ENCODE measurements at regions not wholly inside any gene's neighbourhood (a gene's known extent, or its start where the extent isn't known, plus 50 kb on each side); places are given as distances from the start of the nearest gene placed in this dataset.
"Not testable (repeated sequence)": the region's sequence is repeated elsewhere in the genome, so short reads cannot be mapped to it uniquely, and the experiment has no call there.

DNA sequence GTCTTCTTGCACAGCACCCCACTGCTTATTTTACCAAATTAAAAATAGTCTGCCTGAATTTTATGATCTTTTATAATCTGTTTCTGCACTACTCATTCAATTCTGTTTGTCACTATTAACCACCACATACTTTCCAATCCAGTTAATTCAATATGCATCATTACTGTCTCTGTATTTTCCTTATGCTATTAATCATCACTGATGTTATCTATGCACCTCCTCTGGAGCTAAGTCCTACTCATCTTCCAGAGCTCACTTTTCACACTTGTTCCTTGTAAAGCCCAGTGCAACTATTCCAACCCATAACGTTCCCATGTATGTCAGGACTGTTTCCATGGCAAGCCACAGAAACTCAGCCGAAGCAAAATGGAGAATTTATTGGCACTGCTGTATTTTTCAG is 713.6 kb downstream of the PLCL1 start:
- H3K9me3 Mint-ChIP-seq: no peaks in the 10 kb centered on the region
- H3K4me1 Mint-ChIP-seq: no peaks in the 10 kb centered on the region
- H3K27ac Mint-ChIP-seq: no peak overlapping the region
- DNase-seq: no peak
- no peaks in the 10 kb centered on the region for H3K27me3 Mint-ChIP-seq
- no peaks in the 10 kb centered on the region for H3K36me3 Mint-ChIP-seq
- H3K4me3 Mint-ChIP-seq: no peak overlapping the region

DNA sequence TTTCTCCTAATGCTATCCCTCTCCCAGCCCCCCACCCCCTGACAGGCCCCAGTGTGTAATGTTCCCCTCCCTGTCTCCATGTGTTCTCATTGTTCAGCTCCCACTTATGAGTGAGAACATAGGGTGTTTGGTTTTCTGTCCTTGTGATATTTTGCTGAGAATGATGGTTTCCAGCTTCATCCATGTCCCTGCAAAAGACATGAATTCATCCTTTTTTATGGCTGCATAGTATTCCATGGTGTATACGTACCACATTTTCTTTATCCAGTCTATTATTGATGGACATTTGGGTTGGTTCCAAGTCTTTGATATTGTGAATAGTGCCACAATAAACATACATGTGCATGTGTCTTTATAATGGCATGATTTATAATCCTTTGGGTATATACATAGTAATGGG is 704.2 kb downstream of the PLCL1 start:
- not testable (repeated sequence) for H3K27me3 Mint-ChIP-seq, H3K36me3 Mint-ChIP-seq, H3K9me3 Mint-ChIP-seq, H3K4me3 Mint-ChIP-seq, H3K4me1 Mint-ChIP-seq, DNase-seq, H3K27ac Mint-ChIP-seq

DNA sequence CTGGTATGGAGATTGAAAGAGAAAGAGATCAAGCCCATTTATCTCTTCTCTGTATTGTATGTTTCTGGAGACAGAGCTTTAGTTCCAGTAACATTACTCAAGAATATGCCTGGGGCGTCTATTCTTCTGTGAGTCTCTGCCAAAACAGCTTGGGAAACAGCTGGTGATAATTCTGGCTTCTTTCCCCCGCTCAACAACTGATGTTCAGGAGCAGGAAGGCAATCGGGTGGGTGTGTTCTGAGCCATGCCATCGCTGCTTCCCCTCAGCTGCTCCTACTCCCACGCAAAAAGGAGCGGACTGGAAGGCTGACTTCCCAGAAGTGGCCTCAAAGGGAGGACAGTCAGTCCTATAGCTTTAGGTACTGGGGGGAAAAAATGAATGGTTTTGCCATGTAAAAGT is 695.1 kb downstream of the PLCL1 start:
- Mint-ChIP-seq H3K27ac (no peak overlapping the region), H3K36me3 (no peaks in the 10 kb centered on the region), H3K27me3 (peaks cover 4% of the 10 kb centered on the region), H3K9me3 (no peaks in the 10 kb centered on the region), H3K4me1 (no peaks in the 10 kb centered on the region), H3K4me3 (no peak overlapping the region)
- no peak for DNase-seq

DNA sequence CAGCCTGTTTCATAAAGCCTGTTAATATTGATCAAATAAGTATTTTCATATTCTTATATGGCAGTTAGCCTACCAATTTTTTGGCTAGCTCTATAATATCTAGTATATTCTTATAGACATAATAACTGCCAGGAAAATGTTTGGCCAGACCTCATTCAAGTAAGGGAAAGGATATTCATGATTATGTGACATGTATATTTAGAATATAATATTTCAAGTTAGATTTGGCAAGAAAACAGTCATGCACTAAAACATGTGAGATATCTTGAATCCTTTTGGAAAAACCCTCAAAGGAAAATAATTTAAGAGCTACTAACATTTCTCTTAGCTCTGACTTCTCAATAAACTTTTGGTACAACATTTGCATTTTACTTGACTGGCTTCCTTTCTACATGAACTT is 694.1 kb downstream of the PLCL1 start:
- DNase-seq: no peak
- Mint-ChIP-seq H3K36me3 (no peaks in the 10 kb centered on the region), H3K27me3 (peaks cover 4% of the 10 kb centered on the region), H3K4me3 (no peak overlapping the region), H3K9me3 (no peaks in the 10 kb centered on the region), H3K27ac (no peak overlapping the region), H3K4me1 (no peaks in the 10 kb centered on the region)

DNA sequence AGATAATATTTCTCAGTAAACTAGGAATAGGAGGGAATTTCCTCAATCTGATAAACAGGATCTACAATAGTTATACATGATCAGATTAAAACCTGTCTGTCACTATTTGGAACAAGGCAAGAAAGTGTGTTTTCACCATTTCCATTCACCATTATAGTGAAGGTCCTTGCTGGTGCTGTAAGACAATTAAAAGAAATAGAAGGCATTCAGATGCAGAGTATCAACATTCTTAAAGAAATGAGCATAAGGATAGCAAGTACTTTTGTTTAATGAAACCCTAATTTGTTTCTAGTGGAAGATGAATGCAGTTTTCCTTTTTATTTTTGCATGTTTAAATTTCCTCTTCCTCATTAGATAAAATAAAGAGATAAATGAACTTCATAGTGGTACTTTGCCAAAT is 693.7 kb downstream of the PLCL1 start:
- Mint-ChIP-seq H3K27ac (no peak overlapping the region), H3K4me1 (no peaks in the 10 kb centered on the region), H3K36me3 (no peaks in the 10 kb centered on the region), H3K9me3 (no peaks in the 10 kb centered on the region), H3K27me3 (peaks cover 4% of the 10 kb centered on the region), H3K4me3 (no peak overlapping the region)
- DNase-seq: no peak

DNA sequence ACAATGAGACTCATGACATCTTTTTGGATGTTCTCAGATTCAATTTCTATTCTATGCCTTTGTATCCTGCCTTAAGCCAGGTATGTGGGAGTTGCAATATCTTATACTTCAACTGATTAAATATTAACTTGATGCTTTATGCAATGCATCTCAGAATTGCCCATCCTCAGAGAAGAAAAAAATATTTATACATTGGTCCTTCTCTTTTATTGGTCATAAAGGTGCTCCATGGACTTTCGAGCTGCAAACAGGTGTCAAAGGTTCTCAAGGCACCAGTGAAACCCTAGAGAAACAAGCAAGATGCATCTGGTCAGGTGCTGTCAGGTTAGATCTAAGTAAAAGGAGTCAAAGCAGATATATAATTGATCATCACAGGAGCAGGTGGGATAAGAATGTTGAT is 690.5 kb downstream of the PLCL1 start:
- H3K27me3 Mint-ChIP-seq: no peaks in the 10 kb centered on the region
- H3K4me1 Mint-ChIP-seq: no peaks in the 10 kb centered on the region
- no peaks in the 10 kb centered on the region for H3K9me3 Mint-ChIP-seq
- H3K36me3 Mint-ChIP-seq: no peaks in the 10 kb centered on the region
- no peak for DNase-seq
- H3K4me3 Mint-ChIP-seq: no peak overlapping the region
- no peak overlapping the region for H3K27ac Mint-ChIP-seq

DNA sequence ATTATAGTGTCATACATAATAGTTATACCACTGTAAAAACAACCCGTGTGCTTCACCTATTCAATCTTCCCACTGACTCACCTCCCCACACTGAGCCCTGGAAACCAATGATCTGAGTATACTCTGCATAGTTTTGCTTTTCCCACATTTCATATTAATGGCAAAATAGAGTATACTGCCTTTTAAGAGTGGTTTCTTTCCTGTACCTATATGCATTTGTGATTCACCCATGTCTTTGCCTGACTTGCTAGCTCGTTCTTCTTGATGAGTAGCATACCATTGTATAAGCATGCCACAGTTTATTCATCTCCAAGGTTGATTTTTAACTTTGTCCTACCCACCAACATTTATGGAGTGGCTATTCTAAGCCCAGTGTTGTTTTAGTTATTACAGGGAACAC is 686.4 kb downstream of the PLCL1 start:
- Mint-ChIP-seq H3K36me3 (no peaks in the 10 kb centered on the region), H3K27ac (no peak overlapping the region), H3K9me3 (no peaks in the 10 kb centered on the region), H3K4me3 (no peak overlapping the region), H3K4me1 (no peaks in the 10 kb centered on the region), H3K27me3 (no peaks in the 10 kb centered on the region)
- DNase-seq: no peak

DNA sequence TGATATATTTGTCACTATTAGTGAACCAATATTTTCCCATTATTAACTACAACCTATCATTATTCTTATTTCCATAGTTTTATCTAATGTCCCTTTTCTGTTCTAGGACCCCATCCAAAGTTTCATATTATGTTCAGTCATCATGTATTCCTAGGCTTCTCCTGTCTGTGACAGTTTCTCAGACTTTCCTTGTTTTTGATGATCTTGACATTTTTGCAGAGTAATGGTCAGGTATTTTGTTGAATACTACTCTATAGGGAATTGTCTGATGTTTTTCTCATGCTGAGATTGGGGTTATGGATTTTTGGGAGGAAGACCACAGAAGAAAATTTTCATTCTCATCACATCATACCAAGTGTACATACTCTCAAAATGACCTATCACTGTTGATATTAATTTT is 684.6 kb downstream of the PLCL1 start:
- H3K4me3 Mint-ChIP-seq: no peak overlapping the region
- no peak for DNase-seq
- H3K36me3 Mint-ChIP-seq: no peaks in the 10 kb centered on the region
- no peaks in the 10 kb centered on the region for H3K27me3 Mint-ChIP-seq
- no peaks in the 10 kb centered on the region for H3K4me1 Mint-ChIP-seq
- H3K27ac Mint-ChIP-seq: no peak overlapping the region
- H3K9me3 Mint-ChIP-seq: no peaks in the 10 kb centered on the region

DNA sequence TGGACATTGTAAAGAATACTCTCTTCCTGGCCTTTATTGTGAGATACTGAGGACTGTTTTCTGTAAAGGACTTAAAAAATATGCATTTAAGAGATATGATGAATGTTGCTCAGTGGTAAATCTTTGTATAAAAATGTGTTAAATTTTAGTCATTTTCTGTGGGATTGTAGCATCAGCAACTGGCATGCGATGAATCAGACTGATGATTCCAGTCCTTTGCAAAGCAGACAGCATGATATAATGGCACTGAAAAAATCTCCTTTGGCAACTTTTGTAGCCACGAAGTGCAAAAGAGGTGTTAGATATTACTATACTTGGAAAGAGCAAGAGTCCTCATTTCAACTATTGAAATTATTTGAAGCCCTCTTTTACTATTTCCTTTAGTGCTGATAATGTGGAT is 678.7 kb downstream of the PLCL1 start:
- no peak overlapping the region for H3K4me3 Mint-ChIP-seq
- H3K36me3 Mint-ChIP-seq: no peaks in the 10 kb centered on the region
- H3K9me3 Mint-ChIP-seq: no peaks in the 10 kb centered on the region
- H3K27me3 Mint-ChIP-seq: peaks cover 4% of the 10 kb centered on the region
- DNase-seq: no peak
- H3K4me1 Mint-ChIP-seq: no peaks in the 10 kb centered on the region
- H3K27ac Mint-ChIP-seq: no peak overlapping the region

DNA sequence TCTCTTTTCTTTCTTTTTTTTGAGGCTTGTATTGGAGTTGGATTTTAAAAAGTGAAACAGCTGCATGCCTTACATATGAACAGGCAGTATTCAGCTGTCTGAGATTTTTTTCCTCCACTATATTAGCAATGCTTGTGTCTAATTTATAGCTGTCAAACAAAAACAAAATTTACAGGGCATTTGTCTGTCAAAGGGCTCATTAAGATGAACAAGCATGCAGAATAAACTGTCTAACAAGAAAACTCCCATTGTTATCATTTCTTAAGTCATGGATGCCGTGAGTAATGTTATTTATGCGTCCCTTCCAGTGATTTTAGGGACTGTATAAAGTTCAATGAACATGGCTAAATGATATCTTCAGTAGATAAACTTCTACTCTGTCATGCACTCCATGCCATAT is 674.7 kb downstream of the PLCL1 start:
- no peaks in the 10 kb centered on the region for H3K9me3 Mint-ChIP-seq
- H3K4me3 Mint-ChIP-seq: no peak overlapping the region
- no peaks in the 10 kb centered on the region for H3K4me1 Mint-ChIP-seq
- no peak for DNase-seq
- H3K27ac Mint-ChIP-seq: no peak overlapping the region
- H3K36me3 Mint-ChIP-seq: no peaks in the 10 kb centered on the region
- H3K27me3 Mint-ChIP-seq: peaks cover 4% of the 10 kb centered on the region

DNA sequence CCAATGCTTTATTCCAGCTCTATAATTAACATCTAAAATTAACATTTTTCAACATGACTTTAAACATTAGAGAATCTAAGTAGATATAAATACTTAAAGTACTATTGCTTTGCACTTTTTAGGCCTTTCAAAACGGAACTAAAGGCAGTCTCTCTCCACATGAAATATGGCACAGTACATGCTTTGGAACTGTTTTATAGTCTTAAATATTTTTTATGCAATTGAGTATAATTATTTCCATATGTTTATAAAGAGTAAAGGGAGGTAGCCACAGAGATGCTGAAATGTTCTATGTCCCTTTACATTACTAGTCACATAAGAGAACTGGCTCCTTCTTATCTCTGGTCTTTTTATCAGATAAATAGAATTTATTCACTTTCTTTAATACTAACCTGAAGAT is 674.0 kb downstream of the PLCL1 start:
- no peak overlapping the region for H3K4me3 Mint-ChIP-seq

DNA sequence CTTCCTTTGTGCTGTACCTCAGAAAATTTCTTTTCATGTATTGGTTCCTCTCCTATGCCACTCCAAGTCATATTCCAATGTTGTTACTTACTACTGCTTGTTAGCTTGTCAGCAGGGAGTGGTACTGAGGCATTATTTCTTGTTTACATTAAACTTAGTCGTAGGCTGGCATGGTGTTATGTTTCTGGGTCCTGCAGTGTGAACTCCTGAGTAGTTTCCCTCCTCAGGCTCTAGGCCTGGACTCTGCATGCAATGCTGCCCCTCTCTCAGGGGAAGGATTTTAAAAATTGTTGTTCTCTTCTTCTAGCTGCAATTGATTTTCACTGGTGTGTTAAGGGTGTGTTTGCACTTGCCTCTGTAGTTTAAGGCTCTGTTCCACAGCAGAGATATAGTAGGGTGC is 671.6 kb downstream of the PLCL1 start:
- H3K9me3 Mint-ChIP-seq: no peaks in the 10 kb centered on the region

More for the DNA sequence above, 674.0 kb downstream of the PLCL1 start:
- Mint-ChIP-seq H3K4me1 (no peaks in the 10 kb centered on the region), H3K27me3 (peaks cover 4% of the 10 kb centered on the region), H3K36me3 (no peaks in the 10 kb centered on the region), H3K27ac (no peak overlapping the region), H3K9me3 (no peaks in the 10 kb centered on the region)
- no peak for DNase-seq

DNA sequence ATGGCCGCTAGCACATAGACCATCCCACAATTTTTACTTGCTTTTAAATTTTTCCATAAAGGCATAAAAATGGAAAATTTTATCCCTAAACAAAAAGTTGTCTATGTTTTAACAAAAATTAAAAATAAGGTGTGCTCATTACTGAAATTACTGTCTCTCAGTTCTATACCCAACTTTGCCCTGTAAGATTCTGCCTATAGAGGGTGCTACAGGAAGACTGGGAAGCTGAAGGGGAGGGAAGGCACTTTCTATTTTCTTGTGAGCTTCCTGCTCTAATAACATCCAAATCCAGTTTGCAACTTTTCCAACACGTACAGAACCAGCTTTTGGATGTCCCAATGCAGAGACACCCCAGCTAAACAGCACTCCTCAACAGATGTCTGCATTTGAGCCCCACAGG is 666.9 kb downstream of the PLCL1 start:
- Mint-ChIP-seq H3K27ac (no peak overlapping the region), H3K4me3 (no peak overlapping the region)
- DNase-seq: no peak

More for the DNA sequence above, 671.6 kb downstream of the PLCL1 start:
- Mint-ChIP-seq H3K4me1 (no peaks in the 10 kb centered on the region), H3K27ac (no peak overlapping the region), H3K27me3 (no peaks in the 10 kb centered on the region), H3K36me3 (no peaks in the 10 kb centered on the region), H3K4me3 (no peak overlapping the region)
- DNase-seq: no peak

DNA sequence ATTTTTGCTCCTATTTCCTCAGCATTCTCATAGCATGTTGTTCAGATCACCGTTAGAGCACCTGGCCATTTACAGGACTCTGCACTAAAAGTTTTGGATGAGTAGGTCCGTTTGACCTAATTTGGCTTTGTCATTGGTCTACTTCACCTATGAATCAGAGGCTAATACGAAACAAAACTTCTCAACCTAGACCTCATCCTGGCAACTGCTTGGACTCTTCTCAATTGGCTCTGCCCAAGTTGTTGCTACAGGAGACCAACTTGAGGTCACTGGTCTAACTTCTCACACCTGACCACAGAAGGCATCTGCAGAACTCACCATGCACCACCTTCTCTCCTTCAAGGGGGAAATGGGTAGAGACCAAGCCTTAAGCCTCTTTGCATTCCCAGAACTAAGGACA is 663.7 kb downstream of the PLCL1 start:
- Mint-ChIP-seq H3K9me3 (peaks cover 1% of the 10 kb centered on the region), H3K27me3 (peaks cover 4% of the 10 kb centered on the region), H3K36me3 (no peaks in the 10 kb centered on the region), H3K4me3 (no peak overlapping the region), H3K4me1 (no peaks in the 10 kb centered on the region), H3K27ac (no peak overlapping the region)
- DNase-seq: no peak

More for the DNA sequence above, 666.9 kb downstream of the PLCL1 start:
- Mint-ChIP-seq H3K9me3 (no peaks in the 10 kb centered on the region), H3K36me3 (no peaks in the 10 kb centered on the region), H3K27me3 (no peaks in the 10 kb centered on the region), H3K4me1 (no peaks in the 10 kb centered on the region)

DNA sequence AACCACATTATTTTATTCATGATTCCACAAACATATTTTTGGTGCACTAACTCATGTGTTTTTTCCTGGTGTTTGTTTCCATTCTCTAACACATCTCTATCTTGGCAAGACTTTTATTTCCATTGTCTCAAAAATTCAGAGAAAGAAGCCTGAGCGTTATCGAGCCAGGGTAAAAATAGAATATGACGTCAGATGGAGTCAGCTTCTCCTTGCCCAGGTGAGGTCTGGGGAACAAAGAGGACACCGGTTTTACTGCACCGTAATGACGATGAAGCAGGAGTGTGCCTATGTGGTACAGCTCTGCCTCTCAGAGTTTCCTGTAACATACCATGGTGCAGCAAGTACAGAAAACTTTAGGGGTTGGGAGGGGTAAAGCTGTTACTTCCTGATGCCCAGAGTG is 661.6 kb downstream of the PLCL1 start:
- H3K9me3 Mint-ChIP-seq: peaks cover 1% of the 10 kb centered on the region
- H3K36me3 Mint-ChIP-seq: no peaks in the 10 kb centered on the region
- H3K4me3 Mint-ChIP-seq: no peak overlapping the region
- H3K27ac Mint-ChIP-seq: no peak overlapping the region
- H3K27me3 Mint-ChIP-seq: peaks cover 7% of the 10 kb centered on the region
- DNase-seq: no peak
- H3K4me1 Mint-ChIP-seq: no peaks in the 10 kb centered on the region

DNA sequence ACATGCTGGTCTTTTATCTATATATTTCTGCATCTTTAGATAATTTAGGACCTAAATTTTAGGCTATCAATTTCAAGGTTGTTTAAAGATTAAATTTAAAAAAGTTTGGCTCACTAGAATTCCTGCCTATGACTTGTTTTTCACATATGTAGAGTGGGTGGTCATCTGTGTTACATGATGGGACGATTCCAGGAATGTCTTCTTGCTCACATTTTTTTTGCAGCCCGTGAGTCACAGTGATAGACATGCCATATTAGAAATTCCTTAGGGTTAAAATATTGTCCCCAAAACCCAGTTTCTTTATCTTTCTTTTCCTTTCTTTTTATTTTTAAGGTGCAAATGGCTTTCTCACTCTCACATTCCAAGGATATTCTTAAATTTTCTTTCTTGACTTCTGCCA is 652.0 kb downstream of the PLCL1 start:
- no peaks in the 10 kb centered on the region for H3K36me3 Mint-ChIP-seq
- peaks cover 3% of the 10 kb centered on the region for H3K27me3 Mint-ChIP-seq

DNA sequence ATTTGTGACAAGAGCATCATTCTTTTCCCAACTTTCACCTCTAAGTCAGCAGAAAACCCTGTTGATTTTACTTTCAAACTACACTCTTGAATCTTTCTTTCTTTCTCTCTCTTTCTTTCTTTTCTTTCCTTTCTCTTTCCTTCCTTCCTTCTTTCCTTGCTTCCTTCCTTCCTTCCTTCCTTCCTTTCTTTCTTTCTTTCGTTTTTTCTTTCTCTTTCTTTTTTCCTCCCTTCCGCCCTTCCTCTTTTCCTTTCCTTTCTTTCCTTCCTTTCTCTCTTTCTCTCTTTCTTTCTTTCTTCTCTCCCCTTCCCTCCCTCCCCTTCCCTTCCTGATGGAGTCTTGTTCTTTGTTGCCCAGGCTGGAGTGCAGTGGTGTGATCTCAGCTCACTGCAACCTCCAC is 649.5 kb downstream of the PLCL1 start:
- peaks cover 3% of the 10 kb centered on the region for H3K27me3 Mint-ChIP-seq
- H3K27ac Mint-ChIP-seq: no peak overlapping the region
- H3K4me1 Mint-ChIP-seq: no peaks in the 10 kb centered on the region
- DNase-seq: no peak
- H3K9me3 Mint-ChIP-seq: peaks cover 1% of the 10 kb centered on the region
- H3K4me3 Mint-ChIP-seq: no peak overlapping the region
- H3K36me3 Mint-ChIP-seq: no peaks in the 10 kb centered on the region

More for the DNA sequence above, 652.0 kb downstream of the PLCL1 start:
- DNase-seq: no peak
- H3K4me1 Mint-ChIP-seq: no peaks in the 10 kb centered on the region
- H3K9me3 Mint-ChIP-seq: no peaks in the 10 kb centered on the region
- H3K27ac Mint-ChIP-seq: no peak overlapping the region
- H3K4me3 Mint-ChIP-seq: no peak overlapping the region
